GM12873 (cell line): ENCODE measurements at regions not wholly inside any gene's neighbourhood (a gene's known extent, or its start where the extent isn't known, plus 50 kb on each side); places are given as distances from the start of the nearest gene placed in this dataset.

ENCODE experiments used
- CTCF ChIP-seq: IDR thresholded peaks from 2 replicates; pipeline ENCODE4 v1.5.1; 2012; ENCODE audit warnings: low read depth, mild to moderate bottlenecking, moderate library complexity, low read length, control low read depth; ENCODE audit not compliant: insufficient read depth; ENCODE audit errors: missing control alignments

GRCh38 chr18:43341014-43341413 is 63.7 kb upstream of the SYT4 start:
- TF ChIP-seq CTCF, result no peak

- no peak for TF ChIP-seq CTCF
Measured at GRCh38 chr18:43350176-43350575, 72.9 kb upstream of the SYT4 start.

GRCh38 chr18:43364535-43364934 is 87.2 kb upstream of the SYT4 start:
- TF ChIP-seq CTCF, result no peak

- no peak for TF ChIP-seq CTCF
Measured at GRCh38 chr18:43367895-43368294, 90.6 kb upstream of the SYT4 start.

GRCh38 chr18:43372773-43373172 is 95.5 kb upstream of the SYT4 start:
- TF ChIP-seq CTCF, result no peak

- no peak for TF ChIP-seq CTCF
Measured at GRCh38 chr18:43380104-43380672, 102.9 kb upstream of the SYT4 start.

GRCh38 chr18:43382641-43383403 is 105.5 kb upstream of the SYT4 start:
- no peak for TF ChIP-seq CTCF
